Body of pancreas (tissue), 4 donors: ENCODE measurements at regions not wholly inside any gene's neighbourhood (a gene's known extent, or its start where the extent isn't known, plus 50 kb on each side); places are given as distances from the start of the nearest gene placed in this dataset.

ENCODE experiments used
- ATAC-seq: fragments of 150-250 bp; one replicate; pipeline ENCODE4 v1.9.1; 2016
- DNase-seq, 4 donors: peaks; one replicate each; pipeline ENCODE4 v3.0.0-alpha.2; 2019
- H3K27ac ChIP-seq, 4 donors: fragments of 200-600 bp; sonication (generic); 1 replicate in 3 of 4; 2 replicates in 1 of 4; pipeline versions ENCODE4 v1.5.1 to v1.6.1; 2016 to 2019; ENCODE audit warnings: mild to moderate bottlenecking in 1 of 4, mixed read lengths in 1 of 4, moderate library complexity in 1 of 4
- H3K27me3 ChIP-seq, 2 donors: fragments of 200-600 bp; sonication (generic); one replicate each; pipeline ENCODE4 v1.6.0; 2016; ENCODE audit warnings: mild to moderate bottlenecking in 1 of 2
- H3K36me3 ChIP-seq, 2 donors: fragments of 200-600 bp; sonication (generic); replicated peaks in 1 of 2; 2 replicates each; pipeline ENCODE4 v1.5.1; 2016; ENCODE audit warnings: low read depth in 2 of 2; ENCODE audit not compliant: insufficient read depth in 1 of 2
- H3K4me1 ChIP-seq: fragments of 200-600 bp; sonication (generic); one replicate; pipeline ENCODE4 v1.6.0; 2016
- H3K4me3 ChIP-seq, 2 donors: fragments of 200-600 bp; sonication (generic); 1 replicate in 1 of 2; 2 replicates in 1 of 2; pipeline ENCODE4 v1.5.1; 2016 to 2019
- H3K9me3 ChIP-seq, 3 donors: fragments of 200-600 bp; sonication (generic); 1 replicate in 2 of 3; 2 replicates in 1 of 3; pipeline ENCODE4 v1.5.1; 2016
- POLR2A ChIP-seq, 3 donors: fragments of 450-650 bp; IDR thresholded peaks; one replicate each; pipeline ENCODE4 v1.6.1; 2016; ENCODE audit warnings: antibody characterized with exemption in 3 of 3, mild to moderate bottlenecking in 2 of 3
- WGBS, 2 donors: methylation state at CpG; one replicate each; pipeline ENCODE4 v1.1.5; 2017; 5-methylcytosine and 5-hydroxymethylcytosine counted together
- intact Hi-C: fragments of 100-400 bp; cut with DNase I; formaldehyde crosslinking; loops from one replicate; pipeline ENCODE4 v1.15.1; 2023
- TF ChIP-seq, protein P1 (sequence below), 7 experiments: fragments of 450-650 bp in 4 of 7; fragments of 200-600 bp in 3 of 7; sonication (generic) in 3 of 7; IDR thresholded peaks; one replicate each; pipeline ENCODE4 v1.5.1; 2016 to 2019; ENCODE audit warnings: antibody characterized with exemption in 7 of 7

DNA sequence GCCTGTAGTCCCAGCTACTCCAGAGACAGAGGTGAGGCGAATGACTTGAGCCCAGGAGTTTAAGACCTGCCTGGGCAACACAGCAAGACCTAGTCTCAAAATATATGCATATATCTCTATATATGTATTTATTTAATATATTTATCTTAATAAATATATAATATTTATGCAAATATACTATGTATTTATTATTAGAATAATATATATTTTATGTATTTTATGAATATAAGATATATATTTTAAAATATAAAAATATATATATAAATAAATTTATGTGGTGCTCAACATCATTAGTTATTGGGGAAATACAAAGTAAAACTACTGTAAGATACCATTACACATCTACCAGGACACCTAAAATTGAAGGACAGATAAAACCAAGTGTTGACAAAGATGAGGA is 58.1 kb upstream of the IPO5 start:
- no peak overlapping the region for H3K4me3 ChIP-seq
- 57 to 74% methylated on average over 1 of the region's 1 CpG for WGBS, 2 donors
- H3K9me3 ChIP-seq = peaks cover 0 to 7% (median 0%) of the 10 kb centered on the region in 3 donors
- no peaks in the 10 kb centered on the region for H3K36me3 ChIP-seq
- no peaks in the 10 kb centered on the region for H3K27me3 ChIP-seq
- intact Hi-C loops = no loop called here
- ATAC-seq (no peak), DNase-seq (no peak)
- H3K4me1 ChIP-seq = no peaks in the 10 kb centered on the region
- TF ChIP-seq, protein P1, sequence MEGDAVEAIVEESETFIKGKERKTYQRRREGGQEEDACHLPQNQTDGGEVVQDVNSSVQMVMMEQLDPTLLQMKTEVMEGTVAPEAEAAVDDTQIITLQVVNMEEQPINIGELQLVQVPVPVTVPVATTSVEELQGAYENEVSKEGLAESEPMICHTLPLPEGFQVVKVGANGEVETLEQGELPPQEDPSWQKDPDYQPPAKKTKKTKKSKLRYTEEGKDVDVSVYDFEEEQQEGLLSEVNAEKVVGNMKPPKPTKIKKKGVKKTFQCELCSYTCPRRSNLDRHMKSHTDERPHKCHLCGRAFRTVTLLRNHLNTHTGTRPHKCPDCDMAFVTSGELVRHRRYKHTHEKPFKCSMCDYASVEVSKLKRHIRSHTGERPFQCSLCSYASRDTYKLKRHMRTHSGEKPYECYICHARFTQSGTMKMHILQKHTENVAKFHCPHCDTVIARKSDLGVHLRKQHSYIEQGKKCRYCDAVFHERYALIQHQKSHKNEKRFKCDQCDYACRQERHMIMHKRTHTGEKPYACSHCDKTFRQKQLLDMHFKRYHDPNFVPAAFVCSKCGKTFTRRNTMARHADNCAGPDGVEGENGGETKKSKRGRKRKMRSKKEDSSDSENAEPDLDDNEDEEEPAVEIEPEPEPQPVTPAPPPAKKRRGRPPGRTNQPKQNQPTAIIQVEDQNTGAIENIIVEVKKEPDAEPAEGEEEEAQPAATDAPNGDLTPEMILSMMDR (IDR thresholded peaks at IDR 0.05) = no peak
- no peak for TF ChIP-seq POLR2A (IDR thresholded peaks at IDR 0.05)
- no peak overlapping the region for H3K27ac ChIP-seq

DNA sequence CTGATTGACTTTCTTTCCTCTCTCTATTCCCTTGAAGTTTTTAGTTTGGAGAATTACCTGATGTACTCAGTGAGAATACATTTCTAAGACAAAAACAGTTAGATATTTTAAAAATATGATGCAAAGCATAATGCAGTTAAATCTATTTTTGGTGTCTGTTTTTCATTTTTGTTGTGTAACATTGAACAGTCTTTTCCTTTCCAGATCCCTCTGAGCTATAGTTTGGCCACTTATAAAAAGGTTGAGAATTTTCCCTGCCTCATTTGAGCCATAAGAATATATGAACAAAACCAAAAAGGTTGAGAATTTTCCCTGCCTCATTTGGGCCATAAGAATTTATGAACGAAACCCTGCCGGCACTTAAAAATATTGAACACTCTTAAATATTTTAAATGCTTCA is 57.0 kb upstream of the IPO5 start:
- ATAC-seq (no peak), DNase-seq (no peak)
- peaks cover 0 to 7% (median 0%) of the 10 kb centered on the region in 3 donors for H3K9me3 ChIP-seq
- H3K4me3 ChIP-seq = no peak overlapping the region
- no peak overlapping the region for H3K27ac ChIP-seq
- TF ChIP-seq, protein P1 (IDR thresholded peaks at IDR 0.05) = no peak
- no peak for TF ChIP-seq POLR2A (IDR thresholded peaks at IDR 0.05)
- no peaks in the 10 kb centered on the region for H3K27me3 ChIP-seq
- no peaks in the 10 kb centered on the region for H3K36me3 ChIP-seq
- intact Hi-C loops = no loop called here
- no peaks in the 10 kb centered on the region for H3K4me1 ChIP-seq
- 85 to 96% methylated on average over 2 of the region's 2 CpGs for WGBS, 2 donors

DNA sequence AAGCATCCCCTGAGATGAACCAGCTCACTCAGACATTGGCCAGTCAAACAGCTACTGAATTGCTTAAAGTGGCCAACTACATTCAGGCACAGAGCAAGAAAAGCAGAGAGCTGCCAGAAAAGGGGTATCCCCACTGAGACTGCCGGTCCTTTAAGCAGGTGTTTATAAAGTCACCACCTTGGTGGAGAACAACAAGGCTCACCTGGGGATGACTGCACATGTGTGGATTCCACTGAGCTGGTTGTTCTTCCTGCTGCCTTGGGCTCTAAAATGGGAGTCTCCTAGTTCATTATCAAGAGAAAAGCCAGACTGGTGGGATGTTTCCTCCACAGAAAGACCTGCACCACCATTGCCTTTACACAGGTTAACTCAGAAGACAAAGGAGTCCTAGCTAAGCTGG is 51.8 kb upstream of the IPO5 start:
- Histone ChIP-seq H3K4me3 (no peak overlapping the region), H3K4me1 (no peaks in the 10 kb centered on the region), H3K27ac (no peak overlapping the region), H3K27me3 (no peaks in the 10 kb centered on the region), H3K9me3 (no peaks in the 10 kb centered on the region), H3K36me3 (no peaks in the 10 kb centered on the region)
- intact Hi-C loops = no loop called here
- DNase-seq (no peak), ATAC-seq (no peak)
- 89 to 92% methylated on average over 1 of the region's 1 CpG for WGBS, 2 donors
- TF ChIP-seq POLR2A (IDR thresholded peaks at IDR 0.05) = no peak
- TF ChIP-seq, protein P1 (IDR thresholded peaks at IDR 0.05) = no peak
